ENCODE measurements at regions not wholly inside any gene's neighbourhood (a gene's known extent, or its start where the extent isn't known, plus 50 kb on each side); places are given as distances from the start of the nearest gene placed in this dataset.

DNA sequence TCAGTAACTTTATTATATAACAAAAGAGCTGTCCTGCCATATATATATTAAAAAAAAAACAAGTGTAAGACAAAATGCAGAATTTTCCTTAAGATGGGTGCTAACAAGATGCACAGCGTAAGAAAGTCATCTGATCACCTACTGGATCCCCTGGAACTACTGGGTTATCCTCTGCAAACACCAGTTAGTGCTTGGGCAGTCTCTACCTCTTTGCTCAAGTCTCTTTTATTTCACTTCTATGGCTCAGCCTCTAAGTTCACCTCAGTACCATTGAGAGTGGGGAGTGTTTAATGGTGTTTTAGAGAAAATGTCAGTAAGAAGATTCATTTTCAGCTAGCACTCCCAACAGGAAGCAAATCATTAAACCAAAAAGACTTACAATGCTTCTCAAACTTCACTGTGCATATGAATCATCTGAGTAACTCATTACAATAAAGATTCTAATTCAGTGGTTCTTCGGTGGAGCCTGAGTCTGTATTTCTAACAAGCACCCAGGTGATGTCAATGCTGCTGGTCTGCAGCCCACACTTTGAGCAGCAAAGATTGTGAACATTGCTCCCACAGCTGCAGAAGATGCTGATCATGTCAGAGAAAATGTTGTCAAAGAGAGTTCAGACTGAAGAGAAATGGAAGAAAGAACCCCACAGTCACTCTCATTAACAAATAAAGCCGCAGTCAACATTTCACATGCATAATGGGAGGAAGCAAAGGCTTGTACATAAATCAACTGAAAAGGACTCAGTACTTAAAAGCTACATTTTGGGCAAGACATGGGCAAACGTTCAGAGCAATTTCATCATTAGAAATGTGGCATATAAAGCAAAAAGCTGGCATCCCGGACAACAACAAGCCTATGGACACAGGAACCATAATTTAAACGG, 227.1 kb upstream of the ATP11B start:
- TF ChIP-seq, protein P1, sequence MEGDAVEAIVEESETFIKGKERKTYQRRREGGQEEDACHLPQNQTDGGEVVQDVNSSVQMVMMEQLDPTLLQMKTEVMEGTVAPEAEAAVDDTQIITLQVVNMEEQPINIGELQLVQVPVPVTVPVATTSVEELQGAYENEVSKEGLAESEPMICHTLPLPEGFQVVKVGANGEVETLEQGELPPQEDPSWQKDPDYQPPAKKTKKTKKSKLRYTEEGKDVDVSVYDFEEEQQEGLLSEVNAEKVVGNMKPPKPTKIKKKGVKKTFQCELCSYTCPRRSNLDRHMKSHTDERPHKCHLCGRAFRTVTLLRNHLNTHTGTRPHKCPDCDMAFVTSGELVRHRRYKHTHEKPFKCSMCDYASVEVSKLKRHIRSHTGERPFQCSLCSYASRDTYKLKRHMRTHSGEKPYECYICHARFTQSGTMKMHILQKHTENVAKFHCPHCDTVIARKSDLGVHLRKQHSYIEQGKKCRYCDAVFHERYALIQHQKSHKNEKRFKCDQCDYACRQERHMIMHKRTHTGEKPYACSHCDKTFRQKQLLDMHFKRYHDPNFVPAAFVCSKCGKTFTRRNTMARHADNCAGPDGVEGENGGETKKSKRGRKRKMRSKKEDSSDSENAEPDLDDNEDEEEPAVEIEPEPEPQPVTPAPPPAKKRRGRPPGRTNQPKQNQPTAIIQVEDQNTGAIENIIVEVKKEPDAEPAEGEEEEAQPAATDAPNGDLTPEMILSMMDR (IDR thresholded peaks at IDR 0.05), result no peak
- no peak for TF ChIP-seq SIN3A (IDR thresholded peaks at IDR 0.05; ENCODE audit: borderline replicate concordance, insufficient read depth, low read depth, low read length)
- no peak for TF ChIP-seq POLR2AphosphoS5 (IDR thresholded peaks at IDR 0.05; ENCODE audit: low read depth, low read length)
- TF ChIP-seq, protein P2, sequence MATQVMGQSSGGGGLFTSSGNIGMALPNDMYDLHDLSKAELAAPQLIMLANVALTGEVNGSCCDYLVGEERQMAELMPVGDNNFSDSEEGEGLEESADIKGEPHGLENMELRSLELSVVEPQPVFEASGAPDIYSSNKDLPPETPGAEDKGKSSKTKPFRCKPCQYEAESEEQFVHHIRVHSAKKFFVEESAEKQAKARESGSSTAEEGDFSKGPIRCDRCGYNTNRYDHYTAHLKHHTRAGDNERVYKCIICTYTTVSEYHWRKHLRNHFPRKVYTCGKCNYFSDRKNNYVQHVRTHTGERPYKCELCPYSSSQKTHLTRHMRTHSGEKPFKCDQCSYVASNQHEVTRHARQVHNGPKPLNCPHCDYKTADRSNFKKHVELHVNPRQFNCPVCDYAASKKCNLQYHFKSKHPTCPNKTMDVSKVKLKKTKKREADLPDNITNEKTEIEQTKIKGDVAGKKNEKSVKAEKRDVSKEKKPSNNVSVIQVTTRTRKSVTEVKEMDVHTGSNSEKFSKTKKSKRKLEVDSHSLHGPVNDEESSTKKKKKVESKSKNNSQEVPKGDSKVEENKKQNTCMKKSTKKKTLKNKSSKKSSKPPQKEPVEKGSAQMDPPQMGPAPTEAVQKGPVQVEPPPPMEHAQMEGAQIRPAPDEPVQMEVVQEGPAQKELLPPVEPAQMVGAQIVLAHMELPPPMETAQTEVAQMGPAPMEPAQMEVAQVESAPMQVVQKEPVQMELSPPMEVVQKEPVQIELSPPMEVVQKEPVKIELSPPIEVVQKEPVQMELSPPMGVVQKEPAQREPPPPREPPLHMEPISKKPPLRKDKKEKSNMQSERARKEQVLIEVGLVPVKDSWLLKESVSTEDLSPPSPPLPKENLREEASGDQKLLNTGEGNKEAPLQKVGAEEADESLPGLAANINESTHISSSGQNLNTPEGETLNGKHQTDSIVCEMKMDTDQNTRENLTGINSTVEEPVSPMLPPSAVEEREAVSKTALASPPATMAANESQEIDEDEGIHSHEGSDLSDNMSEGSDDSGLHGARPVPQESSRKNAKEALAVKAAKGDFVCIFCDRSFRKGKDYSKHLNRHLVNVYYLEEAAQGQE (IDR thresholded peaks at IDR 0.05; ENCODE audit: insufficient read depth in 1 of 2, low read depth in 2 of 2, low read length in 1 of 2), result no peak
- no peak for TF ChIP-seq TCF7L2 (IDR thresholded peaks at IDR 0.05; ENCODE audit: low read depth, low read length)

Data from Panc1 (cell line).